H54 (cell line): ENCODE measurements at regions not wholly inside any gene's neighbourhood (a gene's known extent, or its start where the extent isn't known, plus 50 kb on each side); places are given as distances from the start of the nearest gene placed in this dataset.

ENCODE experiments used
- DNase-seq: peaks from one replicate; pipeline ENCODE4 v3.0.0; 2011; ENCODE audit warnings: low spot score, mixed read lengths; ENCODE audit not compliant: insufficient read length
- FAIRE-seq: peaks from 3 replicates; lab custom pipeline; 2011; peaks lifted over from hg19 to GRCh38; lab: Jason Lieb, UNC
- POLR2A ChIP-seq: IDR thresholded peaks from 2 replicates; pipeline ENCODE4 v1.6.1; 2011; ENCODE audit warnings: low read depth, mild to moderate bottlenecking, low read length

- no peak for DNase-seq
- no peak for TF ChIP-seq POLR2A
- no peak for FAIRE-seq
Measured at GRCh38 chrX:5100004-5100403, 1128.7 kb downstream of the NLGN4X start.

- no peak for TF ChIP-seq POLR2A
- no peak for FAIRE-seq
- no peak for DNase-seq
Measured at GRCh38 chrX:5086388-5086787, 1142.3 kb downstream of the NLGN4X start.

DNA sequence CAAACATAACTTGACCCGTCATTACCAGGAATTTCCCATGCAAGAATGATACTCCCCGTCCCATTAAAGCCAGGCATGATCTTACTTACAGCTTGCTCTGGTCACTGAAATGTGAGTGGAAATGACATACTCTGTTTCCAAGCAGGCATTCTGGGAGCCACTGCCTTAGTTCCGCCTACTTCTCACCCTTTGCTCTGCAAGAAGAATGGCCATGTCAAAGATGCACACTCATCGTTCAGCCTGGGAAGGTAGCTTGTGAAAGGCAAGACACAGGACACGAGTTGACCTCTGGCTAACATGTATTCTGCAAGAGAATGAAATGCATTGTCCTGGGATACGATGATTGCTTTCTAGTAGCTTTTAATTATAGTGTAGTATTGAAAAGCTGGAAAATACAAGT is 1144.4 kb downstream of the NLGN4X start:
- no peak for DNase-seq
- no peak for FAIRE-seq
- no peak for TF ChIP-seq POLR2A

DNA sequence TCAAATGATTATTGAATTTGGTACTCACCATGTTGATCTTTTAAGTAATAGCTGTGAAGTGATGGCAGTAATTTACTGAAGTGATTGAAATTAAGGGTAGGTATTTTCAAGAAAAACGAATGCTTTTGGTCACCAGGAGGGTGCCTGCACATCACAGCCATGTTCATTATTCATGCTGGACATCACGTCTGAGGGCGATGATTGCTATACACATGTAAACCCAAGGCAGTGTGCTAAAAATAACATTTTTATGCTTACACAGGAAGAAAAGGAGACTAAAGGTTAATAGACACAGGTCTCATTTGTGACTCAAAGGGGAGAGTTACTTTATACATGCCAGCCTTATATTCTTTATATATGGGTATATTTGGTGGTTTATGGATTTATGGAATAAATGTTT is 1146.0 kb downstream of the NLGN4X start:
- no peak for TF ChIP-seq POLR2A
- DNase-seq = no peak
- FAIRE-seq = no peak

DNA sequence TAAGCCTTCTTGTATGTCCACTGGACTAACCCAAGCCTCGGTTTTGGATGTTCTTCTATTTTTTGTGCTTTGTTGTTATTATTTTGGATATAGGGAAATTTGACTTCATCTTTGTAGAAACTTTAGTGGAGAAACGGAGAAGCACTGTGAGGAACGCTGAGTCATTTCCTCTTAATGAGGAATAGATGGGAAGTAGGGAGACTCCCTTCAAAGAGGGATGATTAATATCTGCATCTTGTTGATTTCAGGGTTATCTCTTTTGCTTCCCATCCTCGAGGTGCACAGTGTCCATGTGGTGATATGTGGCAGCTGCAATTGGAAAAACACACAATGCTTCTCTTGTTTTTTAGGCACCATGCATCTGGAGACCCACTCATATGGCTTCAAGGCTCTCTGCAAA is 1147.9 kb downstream of the NLGN4X start:
- no peak for FAIRE-seq

DNA sequence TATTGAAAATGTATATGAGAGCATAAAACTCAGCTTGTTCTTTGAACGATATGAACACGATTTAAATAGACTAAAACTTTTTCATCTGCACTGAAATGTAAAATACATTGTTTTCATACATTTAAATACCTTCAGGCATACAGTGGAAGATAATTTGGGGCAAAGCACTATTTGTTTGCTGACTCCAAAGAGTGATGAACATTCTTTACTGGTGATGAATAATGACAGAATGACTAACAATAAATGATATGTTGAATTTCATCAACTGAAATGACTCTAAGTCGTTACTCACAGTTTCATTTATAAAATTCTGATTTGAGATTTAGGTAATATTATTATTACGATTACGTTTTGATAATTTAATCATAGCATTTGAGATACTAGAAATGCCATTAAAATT is 1160.1 kb downstream of the NLGN4X start:
- FAIRE-seq (no peak), DNase-seq (no peak)
- no peak for TF ChIP-seq POLR2A

More for the DNA sequence above, 1147.9 kb downstream of the NLGN4X start:
- no peak for DNase-seq
- no peak for TF ChIP-seq POLR2A

DNA sequence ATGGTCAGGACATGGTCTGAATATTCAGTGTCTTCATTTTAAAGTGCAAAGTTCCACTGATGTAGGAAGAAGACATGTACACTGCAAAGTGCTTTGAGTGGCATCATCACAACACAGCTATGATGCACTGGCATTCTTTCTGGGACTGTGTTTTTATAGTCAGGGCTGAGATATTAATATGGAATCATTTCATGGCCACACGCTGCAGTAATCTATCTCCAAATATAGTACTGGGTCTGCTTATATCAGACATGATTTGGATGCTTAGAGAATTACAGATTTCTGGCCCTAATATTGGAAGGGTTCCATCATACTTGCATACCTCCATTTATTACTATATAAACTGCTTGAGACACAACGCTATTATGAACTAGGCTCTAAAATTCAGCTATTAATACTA is 1170.9 kb downstream of the NLGN4X start:
- DNase-seq (no peak), FAIRE-seq (no peak)
- TF ChIP-seq POLR2A = no peak

DNA sequence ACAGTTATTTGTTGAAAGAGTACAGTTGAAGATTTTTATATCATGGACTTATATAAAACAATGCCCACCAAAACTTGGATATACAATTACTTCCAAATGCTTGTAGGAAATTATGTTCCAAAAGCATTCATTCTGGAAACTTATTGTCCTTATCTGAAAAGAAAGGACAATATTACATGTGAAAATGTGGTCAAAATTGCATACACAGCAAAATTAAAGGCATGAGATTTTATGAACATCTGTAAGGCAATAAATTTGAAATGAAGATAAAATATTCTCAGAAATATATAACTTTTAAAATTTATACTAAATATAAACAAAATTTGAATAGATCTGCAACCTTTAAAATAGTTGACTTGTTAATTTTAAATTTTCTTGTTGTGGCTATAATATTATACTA is 1173.8 kb downstream of the NLGN4X start:
- DNase-seq (no peak), FAIRE-seq (no peak)
- no peak for TF ChIP-seq POLR2A

- TF ChIP-seq POLR2A = no peak
- no peak for DNase-seq
- FAIRE-seq = no peak
Measured at GRCh38 chrX:5051831-5052491, 1176.7 kb downstream of the NLGN4X start.

DNA sequence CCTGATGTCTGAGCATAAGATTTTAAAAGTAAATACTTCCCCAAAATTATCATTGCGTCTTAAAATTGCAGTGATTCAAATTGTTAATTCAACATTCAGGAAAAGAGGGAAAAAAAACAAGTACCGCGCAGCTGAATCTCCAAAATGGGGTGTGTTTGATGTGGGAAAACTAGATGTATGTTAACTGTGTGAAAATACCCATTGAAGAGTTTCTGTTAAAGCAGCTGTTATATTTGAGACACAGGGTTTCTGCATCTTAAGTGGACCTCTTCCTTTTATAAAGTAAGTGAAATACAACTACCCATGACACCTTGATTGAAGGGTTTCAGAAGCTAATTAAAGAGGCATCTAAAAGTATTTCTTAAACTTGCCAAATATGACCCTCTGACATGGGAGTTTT is 1186.1 kb downstream of the NLGN4X start:
- FAIRE-seq = no peak
- TF ChIP-seq POLR2A = no peak
- DNase-seq = no peak

DNA sequence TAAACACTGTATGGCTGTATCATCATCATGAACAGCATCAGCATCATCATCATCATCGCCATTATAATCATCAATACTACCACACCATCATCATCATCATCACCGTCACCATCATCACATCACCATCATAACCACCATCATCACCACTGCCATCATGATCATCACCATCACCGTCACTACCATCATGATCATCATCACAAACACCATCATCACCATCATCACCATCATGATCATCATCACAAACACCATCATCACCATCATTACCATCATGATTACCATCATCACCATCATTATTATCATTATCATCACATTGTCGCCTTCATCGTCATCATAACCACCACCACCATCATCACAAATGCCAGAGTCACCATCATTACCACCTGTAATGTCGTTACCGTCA is 1196.9 kb downstream of the NLGN4X start:
- no peak for DNase-seq
- no peak for TF ChIP-seq POLR2A
- FAIRE-seq = no peak

GRCh38 chrX:5015451-5015850 is 1213.2 kb downstream of the NLGN4X start:
- FAIRE-seq (no peak), DNase-seq (no peak)
- TF ChIP-seq POLR2A = no peak

DNA sequence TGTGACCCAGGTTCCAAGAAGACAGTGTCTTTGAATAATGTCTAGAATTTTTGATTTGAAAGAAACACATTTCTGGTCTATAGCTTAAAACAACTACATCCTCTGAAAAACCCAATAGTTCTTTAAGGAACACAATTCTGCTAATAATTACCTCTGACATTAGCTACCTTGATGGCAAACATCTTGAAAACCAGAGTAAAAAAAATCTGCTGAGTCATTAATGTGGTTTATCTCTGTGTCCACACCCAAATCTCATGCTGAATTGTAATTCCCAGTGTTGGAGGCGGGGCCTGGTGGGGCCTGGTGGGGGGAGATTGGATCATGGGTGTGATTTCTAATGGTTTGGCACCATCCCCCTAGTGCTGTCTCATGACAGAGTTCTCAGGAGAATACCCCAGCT is 1233.8 kb downstream of the NLGN4X start:
- DNase-seq = no peak
- TF ChIP-seq POLR2A = no peak
- no peak for FAIRE-seq

GRCh38 chrX:4978613-4979012 is 1250.1 kb downstream of the NLGN4X start:
- TF ChIP-seq POLR2A = no peak
- no peak for FAIRE-seq
- DNase-seq = no peak

- TF ChIP-seq POLR2A = no peak
- no peak for DNase-seq
- no peak for FAIRE-seq
Measured at GRCh38 chrX:4971646-4972045, 1257.0 kb downstream of the NLGN4X start.
